ENCODE measurements at regions not wholly inside any gene's neighbourhood (a gene's known extent, or its start where the extent isn't known, plus 50 kb on each side); places are given as distances from the start of the nearest gene placed in this dataset.

DNA sequence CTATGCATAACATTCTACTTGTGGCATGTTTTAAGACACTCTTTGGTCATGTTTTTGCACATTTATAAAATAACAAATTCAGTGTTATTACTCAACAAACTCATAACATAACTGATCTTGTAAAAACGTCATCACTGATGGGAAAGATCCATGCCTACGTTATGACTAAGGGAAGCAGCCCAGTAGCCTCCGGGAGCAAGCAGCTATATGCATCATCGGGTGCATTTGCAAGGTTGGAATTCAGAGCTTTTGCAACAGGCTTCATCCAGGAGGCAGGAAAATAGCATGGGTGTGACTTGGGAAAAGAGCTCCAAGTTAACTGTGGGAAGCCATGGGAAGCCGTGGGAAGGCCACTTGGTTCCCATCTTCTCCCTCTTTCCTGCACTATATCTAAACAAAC is 271.6 kb upstream of the SGK1 start:
- TF ChIP-seq, protein P1, sequence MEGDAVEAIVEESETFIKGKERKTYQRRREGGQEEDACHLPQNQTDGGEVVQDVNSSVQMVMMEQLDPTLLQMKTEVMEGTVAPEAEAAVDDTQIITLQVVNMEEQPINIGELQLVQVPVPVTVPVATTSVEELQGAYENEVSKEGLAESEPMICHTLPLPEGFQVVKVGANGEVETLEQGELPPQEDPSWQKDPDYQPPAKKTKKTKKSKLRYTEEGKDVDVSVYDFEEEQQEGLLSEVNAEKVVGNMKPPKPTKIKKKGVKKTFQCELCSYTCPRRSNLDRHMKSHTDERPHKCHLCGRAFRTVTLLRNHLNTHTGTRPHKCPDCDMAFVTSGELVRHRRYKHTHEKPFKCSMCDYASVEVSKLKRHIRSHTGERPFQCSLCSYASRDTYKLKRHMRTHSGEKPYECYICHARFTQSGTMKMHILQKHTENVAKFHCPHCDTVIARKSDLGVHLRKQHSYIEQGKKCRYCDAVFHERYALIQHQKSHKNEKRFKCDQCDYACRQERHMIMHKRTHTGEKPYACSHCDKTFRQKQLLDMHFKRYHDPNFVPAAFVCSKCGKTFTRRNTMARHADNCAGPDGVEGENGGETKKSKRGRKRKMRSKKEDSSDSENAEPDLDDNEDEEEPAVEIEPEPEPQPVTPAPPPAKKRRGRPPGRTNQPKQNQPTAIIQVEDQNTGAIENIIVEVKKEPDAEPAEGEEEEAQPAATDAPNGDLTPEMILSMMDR (IDR thresholded peaks at IDR 0.05), result no peak
- no peak for TF ChIP-seq POLR2A (IDR thresholded peaks at IDR 0.05)

Measured in prostate gland (tissue), 2 donors.